HUES6 (cell line): ENCODE measurements at regions not wholly inside any gene's neighbourhood (a gene's known extent, or its start where the extent isn't known, plus 50 kb on each side); places are given as distances from the start of the nearest gene placed in this dataset.
"Not testable (repeated sequence)": the region's sequence is repeated elsewhere in the genome, so short reads cannot be mapped to it uniquely, and the experiment has no call there.

Experiments used
- H3K27ac ChIP-seq: 2 replicates; pipeline ENCODE4 v1.7.0; 2013; ENCODE audit warnings: low read depth, mild to moderate bottlenecking, low read length, inconsistent platforms
- H3K27me3 ChIP-seq: 2 replicates; pipeline ENCODE4 v1.6.1; 2013; ENCODE audit warnings: low read length; ENCODE audit not compliant: control insufficient read depth, insufficient read depth
- H3K36me3 ChIP-seq: 2 replicates; pipeline ENCODE4 v1.6.1; 2013; ENCODE audit warnings: low read length; ENCODE audit not compliant: control insufficient read depth, insufficient read depth
- H3K4me1 ChIP-seq: 2 replicates; pipeline ENCODE4 v1.6.1; 2013; ENCODE audit warnings: low read length; ENCODE audit not compliant: control insufficient read depth, insufficient read depth
- H3K4me3 ChIP-seq: 2 replicates; pipeline ENCODE4 v1.5.1; 2013; ENCODE audit warnings: low read depth, low read length
- H3K9ac ChIP-seq: one replicate; pipeline ENCODE4 v1.6.1; 2013; ENCODE audit warnings: mild to moderate bottlenecking, low read length
- H3K9me3 ChIP-seq: 2 replicates; pipeline ENCODE4 v1.6.1; 2013; ENCODE audit warnings: low read depth, low read length; ENCODE audit not compliant: control insufficient read depth, insufficient read depth

DNA sequence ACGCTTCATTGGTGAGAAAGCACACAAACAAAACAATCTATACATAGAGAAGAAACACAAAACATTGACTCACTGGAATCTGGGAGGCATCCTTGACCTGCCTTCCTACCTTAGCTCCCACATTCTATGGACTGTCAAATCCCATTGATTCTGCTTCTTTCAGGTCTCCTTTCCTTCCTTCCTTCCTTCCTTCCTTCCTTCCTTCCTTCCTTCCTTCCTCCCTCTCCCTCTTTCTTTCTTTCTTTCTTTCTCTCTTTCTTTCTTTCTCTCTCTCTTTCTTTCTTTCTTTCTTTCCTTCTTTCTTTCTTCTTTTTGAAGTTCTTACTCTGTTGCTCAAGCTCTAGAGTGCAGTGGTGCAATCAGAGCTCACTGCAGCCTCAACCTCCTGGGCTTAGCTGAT is 108.0 kb upstream of the SGK1 start:
- H3K27me3 ChIP-seq, H3K4me3 ChIP-seq, H3K36me3 ChIP-seq, H3K9me3 ChIP-seq, H3K9ac ChIP-seq, H3K4me1 ChIP-seq, H3K27ac ChIP-seq: not testable (repeated sequence)

GRCh38 chr6:134425513-134425912 is 107.6 kb upstream of the SGK1 start:
- H3K27ac ChIP-seq = no peak overlapping the region
- H3K36me3 ChIP-seq = no peaks in the 10 kb centered on the region
- H3K9ac ChIP-seq = no peak overlapping the region
- peaks cover 13% of the 10 kb centered on the region for H3K9me3 ChIP-seq
- H3K4me3 ChIP-seq = no peak overlapping the region
- H3K4me1 ChIP-seq = no peaks in the 10 kb centered on the region
- no peaks in the 10 kb centered on the region for H3K27me3 ChIP-seq

DNA sequence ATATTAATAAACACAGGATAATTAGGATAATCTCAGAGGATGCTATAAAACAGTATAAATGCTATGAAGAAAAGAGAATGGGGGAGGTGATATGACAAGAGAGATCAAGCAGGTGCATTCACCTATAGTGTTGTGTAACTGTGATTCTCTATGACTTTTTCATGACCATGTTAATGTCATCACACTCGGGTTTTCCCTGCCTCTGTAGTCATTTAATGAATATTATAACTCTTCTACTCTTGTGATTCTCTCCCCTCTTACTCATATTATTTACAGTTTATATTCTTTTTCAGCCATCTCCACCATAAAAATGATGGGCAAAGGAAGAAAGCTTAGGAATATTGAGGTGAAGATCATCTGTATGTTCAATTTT is 106.9 kb upstream of the SGK1 start:
- Histone ChIP-seq H3K9me3 (peaks cover 20% of the 10 kb centered on the region), H3K4me1 (no peaks in the 10 kb centered on the region), H3K4me3 (no peak overlapping the region), H3K36me3 (no peaks in the 10 kb centered on the region), H3K27me3 (no peaks in the 10 kb centered on the region), H3K27ac (no peak overlapping the region), H3K9ac (no peak overlapping the region)

DNA sequence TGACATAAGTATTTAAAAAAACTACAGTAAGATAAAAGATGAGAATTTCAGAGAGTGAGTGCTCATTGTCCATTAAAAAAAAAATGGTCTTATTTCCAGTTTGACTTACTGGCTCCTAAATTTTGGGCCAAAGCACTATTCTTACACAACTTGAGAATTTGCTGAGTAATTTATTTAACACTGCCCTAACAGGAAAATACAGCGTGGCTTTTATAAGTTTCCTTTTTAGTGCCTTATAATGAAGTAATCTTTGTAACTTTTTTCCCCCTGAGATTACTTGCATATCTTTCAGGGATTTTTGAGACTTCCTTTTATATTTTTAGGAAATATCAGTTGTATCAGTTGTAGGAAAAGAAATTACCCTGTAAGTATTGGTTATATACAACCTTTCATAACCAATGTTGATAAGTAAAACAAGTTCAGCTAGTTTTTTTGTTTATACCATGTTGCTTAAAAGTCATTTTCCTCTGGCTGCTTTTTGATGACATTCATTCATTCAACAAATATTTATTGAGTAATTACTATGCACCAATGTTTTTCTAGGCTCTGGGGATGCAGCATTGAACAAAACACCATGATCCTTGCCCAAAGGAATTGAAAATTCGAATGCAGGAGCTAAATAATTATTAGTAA is 106.4 kb upstream of the SGK1 start:
- no peak overlapping the region for H3K27ac ChIP-seq
- no peaks in the 10 kb centered on the region for H3K27me3 ChIP-seq
- H3K9me3 ChIP-seq = peaks cover 22% of the 10 kb centered on the region
- H3K36me3 ChIP-seq = no peaks in the 10 kb centered on the region
- no peak overlapping the region for H3K9ac ChIP-seq
- H3K4me1 ChIP-seq = no peaks in the 10 kb centered on the region
- H3K4me3 ChIP-seq = no peak overlapping the region

- Histone ChIP-seq H3K9ac (no peak overlapping the region), H3K4me1 (no peaks in the 10 kb centered on the region), H3K27me3 (no peaks in the 10 kb centered on the region), H3K27ac (no peak overlapping the region), H3K36me3 (no peaks in the 10 kb centered on the region), H3K4me3 (no peak overlapping the region), H3K9me3 (peaks cover 24% of the 10 kb centered on the region)
Observed at GRCh38 chr6:134422426-134423231, 104.7 kb upstream of the SGK1 start.

DNA sequence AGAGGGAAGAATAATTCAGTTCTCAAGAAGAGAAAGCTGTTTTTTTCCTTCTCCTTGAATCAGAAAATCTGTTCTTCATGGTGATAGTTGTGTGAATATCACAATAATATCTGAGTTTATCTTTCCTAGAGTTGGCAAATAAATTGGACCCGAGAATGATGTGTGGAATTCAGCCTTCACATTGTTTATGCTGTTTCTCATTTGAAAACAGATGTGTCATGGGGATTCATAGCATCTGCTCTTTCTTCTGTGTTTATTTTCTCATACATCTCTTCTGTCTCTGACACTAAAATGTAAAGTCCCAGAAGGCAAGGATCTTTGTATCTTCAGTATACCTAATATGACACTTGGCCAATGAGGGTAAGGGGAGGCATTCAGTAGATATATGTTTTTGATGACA is 103.6 kb upstream of the SGK1 start:
- Histone ChIP-seq H3K4me1 (no peaks in the 10 kb centered on the region), H3K9ac (no peak overlapping the region), H3K27ac (no peak overlapping the region), H3K9me3 (peaks cover 24% of the 10 kb centered on the region), H3K27me3 (no peaks in the 10 kb centered on the region), H3K36me3 (no peaks in the 10 kb centered on the region), H3K4me3 (no peak overlapping the region)

- H3K27me3 ChIP-seq = no peaks in the 10 kb centered on the region
- no peaks in the 10 kb centered on the region for H3K4me1 ChIP-seq
- no peak overlapping the region for H3K4me3 ChIP-seq
- no peak overlapping the region for H3K9ac ChIP-seq
- peaks cover 24% of the 10 kb centered on the region for H3K9me3 ChIP-seq
- H3K36me3 ChIP-seq = no peaks in the 10 kb centered on the region
- H3K27ac ChIP-seq = no peak overlapping the region
Observed at GRCh38 chr6:134420614-134421181, 102.8 kb upstream of the SGK1 start.

DNA sequence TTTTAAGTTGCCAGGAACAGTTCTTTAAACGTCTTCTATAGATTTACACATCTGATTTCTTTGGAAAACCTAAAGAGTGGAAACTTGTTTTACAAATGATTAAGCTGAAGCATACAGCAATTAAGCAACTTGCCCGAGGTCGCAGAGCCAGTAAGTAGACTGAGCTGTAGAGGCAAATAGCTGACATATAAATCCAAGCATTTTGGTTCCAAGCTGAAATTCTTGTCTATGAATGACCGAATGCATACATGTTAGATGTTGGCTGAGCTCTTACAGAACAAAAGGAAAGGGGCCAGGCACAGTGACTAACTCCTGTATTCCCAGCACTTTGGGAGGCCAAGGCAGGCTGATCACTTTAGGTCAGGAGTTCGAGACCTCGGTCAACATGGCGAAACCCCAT is 101.8 kb upstream of the SGK1 start:
- H3K4me3 ChIP-seq = no peak overlapping the region
- no peaks in the 10 kb centered on the region for H3K27me3 ChIP-seq
- H3K27ac ChIP-seq = no peak overlapping the region
- H3K36me3 ChIP-seq = no peaks in the 10 kb centered on the region
- no peaks in the 10 kb centered on the region for H3K4me1 ChIP-seq
- H3K9me3 ChIP-seq = peaks cover 24% of the 10 kb centered on the region
- H3K9ac ChIP-seq = no peak overlapping the region

GRCh38 chr6:134416418-134417154 is 98.7 kb upstream of the SGK1 start:
- Histone ChIP-seq H3K27ac (no peak overlapping the region), H3K4me3 (no peak overlapping the region)

DNA sequence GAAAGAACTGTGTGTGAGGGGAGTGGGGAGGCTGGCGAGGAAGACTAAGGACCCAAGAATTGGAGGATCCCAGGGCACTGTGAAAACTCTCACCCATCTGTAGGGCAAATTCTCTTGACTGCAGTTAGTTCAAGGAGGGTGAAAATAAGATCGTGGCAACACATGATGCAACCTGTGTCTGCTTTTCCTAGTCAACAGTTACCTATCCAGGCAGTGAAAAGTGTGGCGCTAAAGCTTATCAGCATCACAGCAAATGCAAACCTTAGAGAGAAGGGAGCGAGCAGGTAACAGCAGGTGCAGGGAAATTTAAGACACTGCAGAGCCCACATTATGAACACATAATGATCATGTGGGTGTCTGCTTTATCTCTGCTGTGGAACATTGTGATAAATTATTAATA is 97.7 kb upstream of the SGK1 start:
- Histone ChIP-seq H3K27ac (no peak overlapping the region), H3K36me3 (no peaks in the 10 kb centered on the region), H3K9me3 (peaks cover 40% of the 10 kb centered on the region), H3K27me3 (no peaks in the 10 kb centered on the region), H3K4me3 (no peak overlapping the region), H3K4me1 (no peaks in the 10 kb centered on the region), H3K9ac (no peak overlapping the region)

More at GRCh38 chr6:134416418-134417154, 98.7 kb upstream of the SGK1 start:
- Histone ChIP-seq H3K4me1 (no peaks in the 10 kb centered on the region), H3K36me3 (no peaks in the 10 kb centered on the region), H3K9ac (no peak overlapping the region), H3K27me3 (no peaks in the 10 kb centered on the region), H3K9me3 (peaks cover 39% of the 10 kb centered on the region)

DNA sequence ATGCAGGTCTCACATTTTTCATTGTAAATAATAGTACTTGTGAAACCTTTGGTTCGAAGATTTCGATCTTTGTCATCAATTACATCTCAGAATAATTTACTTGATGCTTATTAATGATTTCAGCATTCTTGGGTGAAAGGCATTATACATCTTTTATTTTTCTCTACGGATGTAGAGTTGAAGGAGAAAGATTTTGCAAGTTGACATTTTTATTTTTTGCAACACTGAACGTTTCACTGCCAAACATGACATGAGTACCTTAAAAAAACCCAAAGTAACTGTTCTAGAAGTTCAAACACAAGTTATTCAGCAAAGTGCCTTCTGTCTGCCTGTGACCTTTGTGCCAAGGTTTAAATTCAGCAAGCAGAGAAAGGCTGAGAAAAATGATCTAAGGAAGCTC is 97.3 kb upstream of the SGK1 start:
- H3K9ac ChIP-seq = no peak overlapping the region
- H3K4me3 ChIP-seq = no peak overlapping the region
- no peaks in the 10 kb centered on the region for H3K4me1 ChIP-seq
- H3K36me3 ChIP-seq = no peaks in the 10 kb centered on the region
- peaks cover 37% of the 10 kb centered on the region for H3K9me3 ChIP-seq
- H3K27ac ChIP-seq = no peak overlapping the region
- H3K27me3 ChIP-seq = no peaks in the 10 kb centered on the region
